ENCODE measurements at regions not wholly inside any gene's neighbourhood (a gene's known extent, or its start where the extent isn't known, plus 50 kb on each side); places are given as distances from the start of the nearest gene placed in this dataset.

- Histone ChIP-seq H3K36me3 (ENCODE audit: control insufficient read depth in 2 of 2, insufficient read depth in 2 of 2, low read length in 1 of 2) (no peaks in the 10 kb centered on the region), H3K4me3 (no peak overlapping the region), H3K9me3 (replicated peaks; ENCODE audit: control insufficient read depth, insufficient read depth, low read length) (no peaks in the 10 kb centered on the region), H4K20me1 (ENCODE audit: control insufficient read depth, insufficient read depth) (no peaks in the 10 kb centered on the region), H3K27ac (ENCODE audit: control insufficient read depth, insufficient read depth) (no peak overlapping the region), H3K79me2 (ENCODE audit: control insufficient read depth, insufficient read depth, low read length) (no peaks in the 10 kb centered on the region), H3K9ac (ENCODE audit: control insufficient read depth, insufficient read depth, low read length) (no peak overlapping the region), H3K4me1 (ENCODE audit: control insufficient read depth, insufficient read depth, low read length) (no peaks in the 10 kb centered on the region), H3K4me2 (ENCODE audit: control insufficient read depth, insufficient read depth) (no peak overlapping the region), H2AFZ (ENCODE audit: control insufficient read depth, low read depth, low read length) (no peak overlapping the region), H3K27me3 (replicated peaks in 1 of 2; ENCODE audit: control insufficient read depth in 2 of 2, insufficient read depth in 2 of 2, low read length in 1 of 2) (no peaks in the 10 kb centered on the region)
- SMC1A ChIA-PET (ENCODE audit: uncharacterized antibody, unreplicated experiment), result interaction anchor here (0.9 kb wide), 1 partner anchor 9 kb away, joined by 3 read pairs; no protein-coding TSS in a partner anchor
- CTCF ChIA-PET, result no interaction called here
- POLR2A ChIA-PET, result no interaction called here
- TF ChIP-seq MEF2B (IDR thresholded peaks at IDR 0.05; ENCODE audit: partially characterized antibody, poor library complexity, severe bottlenecking), result no peak
- no peak for TF ChIP-seq HCFC1 (IDR thresholded peaks at IDR 0.05; ENCODE audit: low read length)
- TF ChIP-seq ZNF384 (IDR thresholded peaks at IDR 0.05; ENCODE audit: borderline replicate concordance, low read depth, low read length), result no peak
- TF ChIP-seq ATF3 (IDR thresholded peaks at IDR 0.05; ENCODE audit: borderline replicate concordance, extremely low read depth, low read depth, low read length), result no peak
- TF ChIP-seq NBN (IDR thresholded peaks at IDR 0.05), result no peak
- no peak for TF ChIP-seq KAT2A (conservative IDR thresholded peaks at IDR 0.05; ENCODE audit: control insufficient read depth, low read depth, low read length)
- TF ChIP-seq KLF5 (IDR thresholded peaks at IDR 0.05; ENCODE audit: partially characterized antibody), result no peak
- no peak for TF ChIP-seq MAX (IDR thresholded peaks at IDR 0.05; ENCODE audit: low read depth, low read length)
- no peak for TF ChIP-seq RAD51 (IDR thresholded peaks at IDR 0.05)
- no peak for FAIRE-seq
- intact Hi-C loops (cut with micrococcal nuclease; ENCODE audit: unreplicated experiment), result no loop called here
- no peak for ATAC-seq
- in situ Hi-C loops (cut with MboI), result no loop called here
- 0% methylated on average over 1 of the region's 1 CpG for WGBS (ENCODE audit: insufficient coverage, insufficient replicate concordance, low lambda C conversion rate, missing lambda C conversion rate)
- DNase-seq (ENCODE audit: low read depth, low spot score), result no peak
- no TSS peak for BruUV-seq (replicated peaks)
- RAD21 ChIA-PET (ENCODE audit: unreplicated experiment), result no interaction called here
Measured at GRCh38 chr1:194653385-194653784, 1467.0 kb upstream of the B3GALT2 start.

- ChIA-PET POLR2A (no interaction called here), SMC1A (ENCODE audit: uncharacterized antibody, unreplicated experiment) (no interaction called here), RAD21 (ENCODE audit: unreplicated experiment) (no interaction called here), CTCF (no interaction called here)
- H3K9me3 ChIP-seq (replicated peaks; ENCODE audit: control insufficient read depth, insufficient read depth, low read length), result no peaks in the 10 kb centered on the region
- no peak overlapping the region for H3K9ac ChIP-seq (ENCODE audit: control insufficient read depth, insufficient read depth, low read length)
- DNase-seq (ENCODE audit: low read depth, low spot score) (no peak), ATAC-seq (no peak), FAIRE-seq (no peak)
- H3K27me3 ChIP-seq (replicated peaks in 1 of 2; ENCODE audit: control insufficient read depth in 2 of 2, insufficient read depth in 2 of 2, low read length in 1 of 2), result no peaks in the 10 kb centered on the region
- no peaks in the 10 kb centered on the region for H3K36me3 ChIP-seq (ENCODE audit: control insufficient read depth in 2 of 2, insufficient read depth in 2 of 2, low read length in 1 of 2)
- no peak overlapping the region for H3K4me3 ChIP-seq
- WGBS (ENCODE audit: insufficient coverage, insufficient replicate concordance, low lambda C conversion rate, missing lambda C conversion rate), result 27% methylated on average over 2 of the region's 2 CpGs
- no peak overlapping the region for H3K27ac ChIP-seq (ENCODE audit: control insufficient read depth, insufficient read depth)
- BruUV-seq (replicated peaks), result no TSS peak
- no peaks in the 10 kb centered on the region for H4K20me1 ChIP-seq (ENCODE audit: control insufficient read depth, insufficient read depth)
- in situ Hi-C loops (cut with MboI) (no loop called here), intact Hi-C loops (cut with micrococcal nuclease; ENCODE audit: unreplicated experiment) (no loop called here)
- no peak overlapping the region for H3K4me2 ChIP-seq (ENCODE audit: control insufficient read depth, insufficient read depth)
- H2AFZ ChIP-seq (ENCODE audit: control insufficient read depth, low read depth, low read length), result no peak overlapping the region
- H3K79me2 ChIP-seq (ENCODE audit: control insufficient read depth, insufficient read depth, low read length), result no peaks in the 10 kb centered on the region
- no peaks in the 10 kb centered on the region for H3K4me1 ChIP-seq (ENCODE audit: control insufficient read depth, insufficient read depth, low read length)
- no peak for TF ChIP-seq HDAC2 (IDR thresholded peaks at IDR 0.05)
- no peak for TF ChIP-seq ETV6 (conservative IDR thresholded peaks at IDR 0.05 in 1 of 2, IDR thresholded peaks at IDR 0.05 in 1 of 2; ENCODE audit: borderline replicate concordance in 1 of 2, low read depth in 1 of 2)
- no peak for TF ChIP-seq ZBTB4 (CRISPR knock-in tag; IDR thresholded peaks at IDR 0.05)
- no peak for TF ChIP-seq RCOR1 (conservative IDR thresholded peaks at IDR 0.05; ENCODE audit: low read depth, low read length)
- no peak for TF ChIP-seq NFIC (IDR thresholded peaks at IDR 0.05; ENCODE audit: low read depth, low read length)
- no peak for TF ChIP-seq BMI1 (IDR thresholded peaks at IDR 0.05; ENCODE audit: borderline replicate concordance)
- no peak for TF ChIP-seq KDM1A (IDR thresholded peaks at IDR 0.05; ENCODE audit: borderline replicate concordance)
Measured at GRCh38 chr1:194647118-194647517, 1460.7 kb upstream of the B3GALT2 start.
